Activated CD4-positive, CD25-positive, alpha-beta regulatory T cell treated with anti-CD3 and anti-CD28 coated beads, Interleukin-2, amount 50 U/mL, for 24 hours (primary cell): ENCODE measurements at regions not wholly inside any gene's neighbourhood (a gene's known extent, or its start where the extent isn't known, plus 50 kb on each side); places are given as distances from the start of the nearest gene placed in this dataset.
A peak's percentile ranks its signal among the peaks of the same experiment; 100 is the strongest.

Source experiments
- ATAC-seq, 2 donors: fragments of 150-1000 bp; cut with Tn5 transposase; one replicate each; pipeline ENCODE4 v1.10.0; 2021; ENCODE audit warnings: mild to moderate bottlenecking in 1 of 2, moderate library complexity in 1 of 2

- no peak for ATAC-seq
Measured at GRCh38 chr14:95442016-95442632, 74.3 kb downstream of the SYNE3 start.

- ATAC-seq, result no peak
Measured at GRCh38 chr14:95440951-95441350, 75.5 kb downstream of the SYNE3 start.

- ATAC-seq, result no peak
Measured at GRCh38 chr14:95440496-95440895, 76.0 kb downstream of the SYNE3 start.

- no peak for ATAC-seq
Measured at GRCh38 chr14:95439881-95440280, 76.6 kb downstream of the SYNE3 start.

GRCh38 chr14:95437715-95438114, 78.7 kb downstream of the SYNE3 start:
- no peak for ATAC-seq

GRCh38 chr14:95436354-95436753, 80.1 kb downstream of the SYNE3 start:
- ATAC-seq, result no peak

GRCh38 chr14:95434121-95434520, 82.3 kb downstream of the SYNE3 start:
- ATAC-seq, result no peak

GRCh38 chr14:95433094-95433478, 83.4 kb downstream of the SYNE3 start:
- ATAC-seq, result no peak

GRCh38 chr14:95432144-95433093, 84.0 kb downstream of the SYNE3 start:
- ATAC-seq, result no peak

- peak; percentile 58 to 71 for ATAC-seq
Measured at GRCh38 chr14:95431199-95432143, 85.0 kb downstream of the SYNE3 start.

GRCh38 chr14:95428557-95428956, 87.9 kb downstream of the SYNE3 start:
- no peak for ATAC-seq

GRCh38 chr14:95426116-95426475, 90.4 kb downstream of the SYNE3 start:
- no peak for ATAC-seq

- no peak for ATAC-seq
Measured at GRCh38 chr14:95425369-95426115, 90.9 kb downstream of the SYNE3 start.

- ATAC-seq, result no peak
Measured at GRCh38 chr14:95424529-95424928, 91.9 kb downstream of the SYNE3 start.

- ATAC-seq, result no peak
Measured at GRCh38 chr14:95421741-95422140, 94.7 kb downstream of the SYNE3 start.

GRCh38 chr14:95420060-95420459, 96.4 kb downstream of the SYNE3 start:
- ATAC-seq, result no peak

GRCh38 chr14:95419569-95419968, 96.9 kb downstream of the SYNE3 start:
- ATAC-seq, result no peak

GRCh38 chr14:95418858-95419257, 97.6 kb downstream of the SYNE3 start:
- ATAC-seq, result no peak

- no peak for ATAC-seq
Measured at GRCh38 chr14:95417492-95417891, 97.8 kb upstream of the CLMN start.

GRCh38 chr14:95415993-95416392, 96.3 kb upstream of the CLMN start:
- ATAC-seq, result no peak

- ATAC-seq, result no peak
Measured at GRCh38 chr14:95413289-95414215, 93.8 kb upstream of the CLMN start.
